ENCODE measurements at regions not wholly inside any gene's neighbourhood (a gene's known extent, or its start where the extent isn't known, plus 50 kb on each side); places are given as distances from the start of the nearest gene placed in this dataset.

GRCh38 chr1:208979776-208980175, 603.7 kb upstream of the CAMK1G start:
- TF ChIP-seq, protein P1, sequence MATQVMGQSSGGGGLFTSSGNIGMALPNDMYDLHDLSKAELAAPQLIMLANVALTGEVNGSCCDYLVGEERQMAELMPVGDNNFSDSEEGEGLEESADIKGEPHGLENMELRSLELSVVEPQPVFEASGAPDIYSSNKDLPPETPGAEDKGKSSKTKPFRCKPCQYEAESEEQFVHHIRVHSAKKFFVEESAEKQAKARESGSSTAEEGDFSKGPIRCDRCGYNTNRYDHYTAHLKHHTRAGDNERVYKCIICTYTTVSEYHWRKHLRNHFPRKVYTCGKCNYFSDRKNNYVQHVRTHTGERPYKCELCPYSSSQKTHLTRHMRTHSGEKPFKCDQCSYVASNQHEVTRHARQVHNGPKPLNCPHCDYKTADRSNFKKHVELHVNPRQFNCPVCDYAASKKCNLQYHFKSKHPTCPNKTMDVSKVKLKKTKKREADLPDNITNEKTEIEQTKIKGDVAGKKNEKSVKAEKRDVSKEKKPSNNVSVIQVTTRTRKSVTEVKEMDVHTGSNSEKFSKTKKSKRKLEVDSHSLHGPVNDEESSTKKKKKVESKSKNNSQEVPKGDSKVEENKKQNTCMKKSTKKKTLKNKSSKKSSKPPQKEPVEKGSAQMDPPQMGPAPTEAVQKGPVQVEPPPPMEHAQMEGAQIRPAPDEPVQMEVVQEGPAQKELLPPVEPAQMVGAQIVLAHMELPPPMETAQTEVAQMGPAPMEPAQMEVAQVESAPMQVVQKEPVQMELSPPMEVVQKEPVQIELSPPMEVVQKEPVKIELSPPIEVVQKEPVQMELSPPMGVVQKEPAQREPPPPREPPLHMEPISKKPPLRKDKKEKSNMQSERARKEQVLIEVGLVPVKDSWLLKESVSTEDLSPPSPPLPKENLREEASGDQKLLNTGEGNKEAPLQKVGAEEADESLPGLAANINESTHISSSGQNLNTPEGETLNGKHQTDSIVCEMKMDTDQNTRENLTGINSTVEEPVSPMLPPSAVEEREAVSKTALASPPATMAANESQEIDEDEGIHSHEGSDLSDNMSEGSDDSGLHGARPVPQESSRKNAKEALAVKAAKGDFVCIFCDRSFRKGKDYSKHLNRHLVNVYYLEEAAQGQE (IDR thresholded peaks at IDR 0.05; ENCODE audit: borderline replicate concordance), result no peak
- Histone ChIP-seq H3K9me2 (ENCODE audit: insufficient read depth, low read length) (no peaks in the 10 kb centered on the region), H3K79me2 (replicated peaks; ENCODE audit: insufficient read depth, low read length) (no peaks in the 10 kb centered on the region), H3K27me3 (ENCODE audit: insufficient read depth, low read depth, low read length) (no peaks in the 10 kb centered on the region), H3K36me3 (ENCODE audit: insufficient read depth, low read length) (no peaks in the 10 kb centered on the region), H4K20me1 (ENCODE audit: insufficient read depth) (no peaks in the 10 kb centered on the region), H3F3A (ENCODE audit: insufficient read depth, low read length, poor library complexity, severe bottlenecking) (no peaks in the 10 kb centered on the region), H2AFZ (ENCODE audit: low read depth, low read length) (no peak overlapping the region), H3K9ac (ENCODE audit: low read length) (no peak overlapping the region), H3K9me3 (ENCODE audit: low read length) (no peaks in the 10 kb centered on the region), H3K4me3 (ENCODE audit: low read length) (no peak overlapping the region), H3K27ac (ENCODE audit: low read length) (no peak overlapping the region), H3K4me2 (ENCODE audit: low read length) (no peak overlapping the region)

GRCh38 chr1:208980605-208981004, 602.9 kb upstream of the CAMK1G start:
- H2AFZ ChIP-seq (ENCODE audit: low read depth, low read length), result no peak overlapping the region
- no peaks in the 10 kb centered on the region for H3K9me3 ChIP-seq (ENCODE audit: low read length)
- no peaks in the 10 kb centered on the region for H3K79me2 ChIP-seq (replicated peaks; ENCODE audit: insufficient read depth, low read length)
- no peak overlapping the region for H3K4me3 ChIP-seq (ENCODE audit: low read length)
- H3K4me2 ChIP-seq (ENCODE audit: low read length), result no peak overlapping the region
- no peak overlapping the region for H3K27ac ChIP-seq (ENCODE audit: low read length)
- no peaks in the 10 kb centered on the region for H4K20me1 ChIP-seq (ENCODE audit: insufficient read depth)
- H3F3A ChIP-seq (ENCODE audit: insufficient read depth, low read length, poor library complexity, severe bottlenecking), result no peaks in the 10 kb centered on the region
- no peaks in the 10 kb centered on the region for H3K27me3 ChIP-seq (ENCODE audit: insufficient read depth, low read depth, low read length)
- TF ChIP-seq TAF1 (IDR thresholded peaks at IDR 0.05; ENCODE audit: low read depth), result no peak
- TF ChIP-seq RAD21 (conservative IDR thresholded peaks at IDR 0.05), result no peak
- TF ChIP-seq, protein P1 (IDR thresholded peaks at IDR 0.05; ENCODE audit: borderline replicate concordance), result no peak
- no peak for TF ChIP-seq CTCF (IDR thresholded peaks at IDR 0.05; ENCODE audit: poor library complexity, severe bottlenecking)
- TF ChIP-seq MXI1 (conservative IDR thresholded peaks at IDR 0.05; ENCODE audit: poor library complexity, severe bottlenecking), result no peak
- TF ChIP-seq POLR2AphosphoS5 (IDR thresholded peaks at IDR 0.05), result no peak
- TF ChIP-seq EP300 (conservative IDR thresholded peaks at IDR 0.05; ENCODE audit: poor library complexity, severe bottlenecking), result no peak
- no peak for TF ChIP-seq EZH2 (IDR thresholded peaks at IDR 0.05; ENCODE audit: borderline replicate concordance, insufficient read depth, low read length, poor library complexity, severe bottlenecking)
- TF ChIP-seq SMC3 (conservative IDR thresholded peaks at IDR 0.05; ENCODE audit: poor library complexity), result no peak
- H3K36me3 ChIP-seq (ENCODE audit: insufficient read depth, low read length), result no peaks in the 10 kb centered on the region
- H3K9me2 ChIP-seq (ENCODE audit: insufficient read depth, low read length), result no peaks in the 10 kb centered on the region
- no peak overlapping the region for H3K9ac ChIP-seq (ENCODE audit: low read length)
